Neuronal stem cell (in vitro differentiated cells): ENCODE measurements at regions not wholly inside any gene's neighbourhood (a gene's known extent, or its start where the extent isn't known, plus 50 kb on each side); places are given as distances from the start of the nearest gene placed in this dataset.

ENCODE experiments used
- DNase-seq: peaks from one replicate; pipeline ENCODE4 v3.0.0-alpha.2; 2013; ENCODE audit warnings: low spot score
- H2AFZ ChIP-seq: one replicate; pipeline ENCODE4 v1.6.1; 2013; ENCODE audit warnings: mild to moderate bottlenecking, low read length, inconsistent platforms
- H2AK5ac ChIP-seq: 2 replicates; pipeline ENCODE4 v1.6.1; 2013; ENCODE audit warnings: low read depth, mild to moderate bottlenecking, inconsistent platforms, low read length, moderate library complexity, mixed read lengths
- H2BK120ac ChIP-seq: 2 replicates; pipeline ENCODE4 v1.6.1; 2013; ENCODE audit warnings: low read depth, mild to moderate bottlenecking, inconsistent platforms, low read length, moderate library complexity, mixed read lengths
- H2BK12ac ChIP-seq: one replicate; pipeline ENCODE4 v1.6.1; 2013; ENCODE audit warnings: low read length, inconsistent platforms
- H2BK15ac ChIP-seq: 2 replicates; pipeline ENCODE4 v1.6.1; 2013; ENCODE audit warnings: mild to moderate bottlenecking, low read length, inconsistent platforms, mixed read lengths
- H2BK5ac ChIP-seq: one replicate; pipeline ENCODE4 v1.6.1; 2013; ENCODE audit warnings: inconsistent platforms, mild to moderate bottlenecking, low read length, moderate library complexity
- H3K14ac ChIP-seq: one replicate; pipeline ENCODE4 v1.6.1; 2013; ENCODE audit warnings: low read length, inconsistent platforms
- H3K18ac ChIP-seq: 2 replicates; pipeline ENCODE4 v1.6.1; 2013; ENCODE audit warnings: low read length, inconsistent platforms
- H3K23ac ChIP-seq: 2 replicates; pipeline ENCODE4 v1.6.1; 2013; ENCODE audit warnings: low read depth, mild to moderate bottlenecking, mixed read lengths, low read length, inconsistent platforms; ENCODE audit not compliant: poor library complexity
- H3K27ac ChIP-seq: replicated peaks from 3 replicates; pipeline ENCODE4 v1.5.1; 2013; ENCODE audit warnings: low read length, inconsistent platforms
- H3K27me3 ChIP-seq, 3 experiments: 2 replicates each; pipeline ENCODE4 v1.6.1; 2013; ENCODE audit warnings: low read length in 3 of 3, mild to moderate bottlenecking in 2 of 3, inconsistent platforms in 1 of 3, low read depth in 1 of 3, mixed read lengths in 1 of 3, moderate library complexity in 1 of 3; ENCODE audit not compliant: control insufficient read depth in 3 of 3, insufficient read depth in 3 of 3
- H3K36me3 ChIP-seq, 2 donors: replicated peaks in 1 of 2; 2 replicates each; pipeline ENCODE4 v1.6.1; 2013; ENCODE audit warnings: low read length in 2 of 2; ENCODE audit not compliant: control insufficient read depth in 2 of 2, insufficient read depth in 2 of 2
- H3K4ac ChIP-seq: 2 replicates; pipeline ENCODE4 v1.6.1; 2013; ENCODE audit warnings: inconsistent platforms, mild to moderate bottlenecking, low read length, moderate library complexity
- H3K4me1 ChIP-seq, 2 donors: 1 replicate in 1 of 2; 2 replicates in 1 of 2; pipeline ENCODE4 v1.6.1; 2013; ENCODE audit warnings: low read length in 2 of 2, low read depth in 1 of 2; ENCODE audit not compliant: control insufficient read depth in 2 of 2, insufficient read depth in 1 of 2
- H3K4me2 ChIP-seq: one replicate; pipeline ENCODE4 v1.6.1; 2013; ENCODE audit warnings: mild to moderate bottlenecking, low read length, inconsistent platforms; ENCODE audit not compliant: insufficient read depth, poor library complexity, severe bottlenecking
- H3K4me3 ChIP-seq, 2 donors: 2 replicates each; pipeline ENCODE4 v1.5.1; 2013; ENCODE audit warnings: low read length in 2 of 2, mild to moderate bottlenecking in 2 of 2, inconsistent platforms in 1 of 2, moderate library complexity in 1 of 2
- H3K79me1 ChIP-seq: one replicate; pipeline ENCODE4 v1.6.1; 2013; ENCODE audit warnings: low read depth, mild to moderate bottlenecking, inconsistent platforms, low read length, moderate library complexity
- H3K9ac ChIP-seq: one replicate; pipeline ENCODE4 v1.6.1; 2013; ENCODE audit warnings: mild to moderate bottlenecking, low read depth, low read length, inconsistent platforms; ENCODE audit not compliant: poor library complexity
- H3K9me3 ChIP-seq, 2 donors: replicated peaks in 1 of 2; 2 replicates each; pipeline versions ENCODE3 to v1.6.1; 2013; ENCODE audit warnings: low read length in 2 of 2, mild to moderate bottlenecking in 2 of 2, inconsistent platforms in 1 of 2, low read depth in 1 of 2, mixed read lengths in 1 of 2, moderate library complexity in 1 of 2; ENCODE audit not compliant: control insufficient read depth in 2 of 2, insufficient read depth in 1 of 2
- H4K8ac ChIP-seq: one replicate; pipeline ENCODE4 v1.6.1; 2013; ENCODE audit warnings: low read depth, mild to moderate bottlenecking, inconsistent platforms, low read length, moderate library complexity
- H4K91ac ChIP-seq: one replicate; pipeline ENCODE4 v1.6.1; 2013; ENCODE audit warnings: low read length, low read depth, mild to moderate bottlenecking, inconsistent platforms; ENCODE audit not compliant: poor library complexity
- WGBS, 2 donors: extraction: QIAGEN DNeasy Blood & Tissue Kit; methylation state at CpG; one replicate each; pipeline ENCODE4 v1.1.7; 2013; ENCODE audit warnings: missing lambda C conversion rate in 2 of 2, mixed read lengths in 1 of 2; ENCODE audit not compliant: insufficient read length in 2 of 2, insufficient replicate concordance in 1 of 2; ENCODE audit errors: extremely low coverage in 2 of 2; 5-methylcytosine and 5-hydroxymethylcytosine counted together

- no peak for DNase-seq
- Histone ChIP-seq H2BK12ac (no peak overlapping the region), H3K4me1 (no peaks in the 10 kb centered on the region), H2BK5ac (no peak overlapping the region), H3K36me3 (no peaks in the 10 kb centered on the region), H2AFZ (no peak overlapping the region), H4K8ac (no peak overlapping the region), H3K18ac (no peak overlapping the region), H3K4ac (no peak overlapping the region), H3K14ac (no peak overlapping the region), H3K4me3 (no peak overlapping the region), H2BK15ac (no peak overlapping the region), H3K79me1 (no peaks in the 10 kb centered on the region), H3K23ac (no peak overlapping the region), H3K4me2 (no peak overlapping the region), H3K27ac (no peak overlapping the region), H2BK120ac (no peak overlapping the region), H4K91ac (no peak overlapping the region), H3K9me3 (no peaks in the 10 kb centered on the region), H3K9ac (no peak overlapping the region), H2AK5ac (no peak overlapping the region), H3K27me3 (no peaks in the 10 kb centered on the region)
Measured at GRCh38 chr3:34276342-34276741, 477.9 kb downstream of the PDCD6IP start.

DNA sequence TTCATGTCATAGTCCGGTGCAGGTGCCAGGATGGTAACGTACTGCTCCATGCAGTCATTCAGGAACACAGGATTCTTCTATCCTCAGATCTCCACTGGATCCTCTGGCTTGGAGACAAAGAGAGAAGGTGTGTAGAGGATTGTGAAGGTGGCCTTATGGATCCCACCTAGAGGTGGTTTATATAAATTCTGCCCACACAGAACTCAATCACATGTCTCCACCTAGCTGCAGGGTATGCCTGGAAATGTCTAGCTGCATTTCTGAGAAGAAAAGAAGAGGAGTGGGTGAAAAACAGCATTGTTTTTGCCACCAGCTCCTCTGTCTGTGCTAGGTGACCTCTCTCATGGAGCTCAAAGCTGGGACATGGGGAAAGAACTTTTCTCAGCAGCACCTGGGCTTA lies 478.7 kb downstream of the PDCD6IP start:
- H3K4me2 ChIP-seq: no peak overlapping the region
- H3K27ac ChIP-seq: no peak overlapping the region
- no peak overlapping the region for H3K9ac ChIP-seq
- no peaks in the 10 kb centered on the region for H3K9me3 ChIP-seq
- no peaks in the 10 kb centered on the region for H3K4me1 ChIP-seq
- H4K91ac ChIP-seq: no peak overlapping the region
- H3K27me3 ChIP-seq: no peaks in the 10 kb centered on the region
- H2AFZ ChIP-seq: no peak overlapping the region
- H3K79me1 ChIP-seq: no peaks in the 10 kb centered on the region
- H4K8ac ChIP-seq: no peak overlapping the region
- no peak overlapping the region for H2BK15ac ChIP-seq
- H2AK5ac ChIP-seq: no peak overlapping the region
- no peak for DNase-seq
- no peak overlapping the region for H3K4me3 ChIP-seq
- H3K14ac ChIP-seq: no peak overlapping the region
- H3K18ac ChIP-seq: no peak overlapping the region
- H3K23ac ChIP-seq: no peak overlapping the region
- no CpG with 5 or more reads among the region's 2 CpGs for WGBS, 2 donors
- H3K4ac ChIP-seq: no peak overlapping the region
- no peak overlapping the region for H2BK5ac ChIP-seq
- H2BK120ac ChIP-seq: no peak overlapping the region
- no peaks in the 10 kb centered on the region for H3K36me3 ChIP-seq
- H2BK12ac ChIP-seq: no peak overlapping the region

DNA sequence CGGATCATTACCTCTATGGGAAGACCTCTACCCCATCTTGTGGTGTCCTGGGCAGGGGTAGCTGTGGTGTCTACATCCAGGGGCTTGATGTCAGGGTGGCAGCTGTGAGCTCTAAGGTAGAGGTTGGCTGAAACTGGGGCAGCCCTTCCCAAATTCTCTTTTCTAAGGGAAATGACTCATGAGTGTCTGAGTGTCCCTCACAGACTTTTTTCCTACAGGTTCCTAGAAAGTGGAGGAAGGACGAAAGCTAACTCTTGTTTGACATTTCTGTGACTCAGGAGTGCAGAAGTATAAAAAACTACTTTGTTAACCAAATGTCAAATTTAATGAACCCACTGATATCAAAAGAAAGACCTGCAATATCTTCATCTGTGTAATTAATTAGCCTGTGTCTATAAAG lies 481.5 kb downstream of the PDCD6IP start:
- H3K9ac ChIP-seq: no peak overlapping the region

GRCh38 chr3:34283751-34284150 lies 485.3 kb downstream of the PDCD6IP start:
- no peak overlapping the region for H2BK5ac ChIP-seq
- H3K27me3 ChIP-seq: no peaks in the 10 kb centered on the region
- no peak overlapping the region for H2AFZ ChIP-seq
- no peak overlapping the region for H3K23ac ChIP-seq
- H3K36me3 ChIP-seq: no peaks in the 10 kb centered on the region
- no peak overlapping the region for H3K4me3 ChIP-seq
- no peak overlapping the region for H4K91ac ChIP-seq
- H3K9me3 ChIP-seq: no peaks in the 10 kb centered on the region
- no peak overlapping the region for H3K9ac ChIP-seq
- no peaks in the 10 kb centered on the region for H3K79me1 ChIP-seq
- no peak overlapping the region for H3K4me2 ChIP-seq
- no peak overlapping the region for H4K8ac ChIP-seq
- H2BK15ac ChIP-seq: no peak overlapping the region
- H3K27ac ChIP-seq: no peak overlapping the region
- no peak overlapping the region for H2AK5ac ChIP-seq
- H3K18ac ChIP-seq: no peak overlapping the region
- no peaks in the 10 kb centered on the region for H3K4me1 ChIP-seq
- no CpG with 5 or more reads among the region's 3 CpGs for WGBS, 2 donors
- H3K4ac ChIP-seq: no peak overlapping the region
- no peak overlapping the region for H2BK120ac ChIP-seq
- no peak overlapping the region for H2BK12ac ChIP-seq
- DNase-seq: no peak
- no peak overlapping the region for H3K14ac ChIP-seq

More for the DNA sequence above, 481.5 kb downstream of the PDCD6IP start:
- Histone ChIP-seq H2BK5ac (no peak overlapping the region), H3K4me2 (no peak overlapping the region), H2AK5ac (no peak overlapping the region), H3K9me3 (no peaks in the 10 kb centered on the region), H2BK12ac (no peak overlapping the region), H3K4me3 (no peak overlapping the region), H2BK15ac (no peak overlapping the region), H3K14ac (no peak overlapping the region), H3K27me3 (no peaks in the 10 kb centered on the region), H3K4ac (no peak overlapping the region), H3K4me1 (no peaks in the 10 kb centered on the region), H4K8ac (no peak overlapping the region), H2BK120ac (no peak overlapping the region), H4K91ac (no peak overlapping the region), H3K18ac (no peak overlapping the region), H3K23ac (no peak overlapping the region), H2AFZ (no peak overlapping the region), H3K27ac (no peak overlapping the region), H3K79me1 (no peaks in the 10 kb centered on the region), H3K36me3 (no peaks in the 10 kb centered on the region)
- WGBS, 2 donors: no CpG with 5 or more reads among the region's 2 CpGs
- DNase-seq: no peak
